ENCODE measurements at regions not wholly inside any gene's neighbourhood (a gene's known extent, or its start where the extent isn't known, plus 50 kb on each side); places are given as distances from the start of the nearest gene placed in this dataset.

GRCh38 chr13:111458739-111459138, 138.3 kb downstream of the TEX29 start:
- H3K4me3 ChIP-seq (ENCODE audit: insufficient read depth, low read length) = no peak overlapping the region
- H3K27ac ChIP-seq (ENCODE audit: low read depth, low read length) = no peak overlapping the region
- H3K4me2 ChIP-seq (ENCODE audit: insufficient read depth, low read length) = no peak overlapping the region
- H2AFZ ChIP-seq (ENCODE audit: low read length) = no peak overlapping the region
- no peaks in the 10 kb centered on the region for H3K27me3 ChIP-seq (ENCODE audit: insufficient read depth, low read length)
- TF ChIP-seq CTCF (IDR thresholded peaks at IDR 0.05; ENCODE audit: extremely low read depth, low read depth, low read length) = no peak
- DNase-seq (ENCODE audit: insufficient read length, low spot score, missing footprints) = no peak
- H3K36me3 ChIP-seq (ENCODE audit: insufficient read depth, low read length) = no peaks in the 10 kb centered on the region
- no peaks in the 10 kb centered on the region for H3K4me1 ChIP-seq (ENCODE audit: insufficient read depth, low read length)
- H3K79me2 ChIP-seq (ENCODE audit: insufficient read depth, low read length) = no peaks in the 10 kb centered on the region
- no peaks in the 10 kb centered on the region for H4K20me1 ChIP-seq (ENCODE audit: insufficient read depth, low read length)
- no peaks in the 10 kb centered on the region for H3K9me3 ChIP-seq (ENCODE audit: low read depth, low read length)

GRCh38 chr13:111459803-111460547, 139.5 kb downstream of the TEX29 start:
- Histone ChIP-seq H3K4me1 (ENCODE audit: insufficient read depth, low read length) (no peaks in the 10 kb centered on the region), H3K27ac (ENCODE audit: low read depth, low read length) (no peak overlapping the region), H3K36me3 (ENCODE audit: insufficient read depth, low read length) (no peaks in the 10 kb centered on the region), H2AFZ (ENCODE audit: low read length) (no peak overlapping the region), H3K4me3 (ENCODE audit: insufficient read depth, low read length) (no peak overlapping the region), H3K9me3 (ENCODE audit: low read depth, low read length) (no peaks in the 10 kb centered on the region), H3K4me2 (ENCODE audit: insufficient read depth, low read length) (no peak overlapping the region), H4K20me1 (ENCODE audit: insufficient read depth, low read length) (no peaks in the 10 kb centered on the region), H3K27me3 (ENCODE audit: insufficient read depth, low read length) (no peaks in the 10 kb centered on the region), H3K79me2 (ENCODE audit: insufficient read depth, low read length) (no peaks in the 10 kb centered on the region)
- TF ChIP-seq CTCF (IDR thresholded peaks at IDR 0.05; ENCODE audit: extremely low read depth, low read depth, low read length) = no peak
- no peak for DNase-seq (ENCODE audit: insufficient read length, low spot score, missing footprints)

GRCh38 chr13:111460548-111461444, 140.4 kb downstream of the TEX29 start:
- Histone ChIP-seq H3K4me3 (ENCODE audit: insufficient read depth, low read length) (no peak overlapping the region), H3K4me1 (ENCODE audit: insufficient read depth, low read length) (no peaks in the 10 kb centered on the region), H4K20me1 (ENCODE audit: insufficient read depth, low read length) (no peaks in the 10 kb centered on the region), H2AFZ (ENCODE audit: low read length) (no peak overlapping the region), H3K9me3 (ENCODE audit: low read depth, low read length) (no peaks in the 10 kb centered on the region), H3K27me3 (ENCODE audit: insufficient read depth, low read length) (no peaks in the 10 kb centered on the region), H3K4me2 (ENCODE audit: insufficient read depth, low read length) (no peak overlapping the region), H3K79me2 (ENCODE audit: insufficient read depth, low read length) (no peaks in the 10 kb centered on the region), H3K27ac (ENCODE audit: low read depth, low read length) (no peak overlapping the region), H3K36me3 (ENCODE audit: insufficient read depth, low read length) (no peaks in the 10 kb centered on the region)
- TF ChIP-seq CTCF (IDR thresholded peaks at IDR 0.05; ENCODE audit: extremely low read depth, low read depth, low read length) = peak; percentile 40
- DNase-seq (ENCODE audit: insufficient read length, low spot score, missing footprints) = no peak
